ENCODE measurements at regions not wholly inside any gene's neighbourhood (a gene's known extent, or its start where the extent isn't known, plus 50 kb on each side); places are given as distances from the start of the nearest gene placed in this dataset.
"Not testable (repeated sequence)": the region's sequence is repeated elsewhere in the genome, so short reads cannot be mapped to it uniquely, and the experiment has no call there.

DNA sequence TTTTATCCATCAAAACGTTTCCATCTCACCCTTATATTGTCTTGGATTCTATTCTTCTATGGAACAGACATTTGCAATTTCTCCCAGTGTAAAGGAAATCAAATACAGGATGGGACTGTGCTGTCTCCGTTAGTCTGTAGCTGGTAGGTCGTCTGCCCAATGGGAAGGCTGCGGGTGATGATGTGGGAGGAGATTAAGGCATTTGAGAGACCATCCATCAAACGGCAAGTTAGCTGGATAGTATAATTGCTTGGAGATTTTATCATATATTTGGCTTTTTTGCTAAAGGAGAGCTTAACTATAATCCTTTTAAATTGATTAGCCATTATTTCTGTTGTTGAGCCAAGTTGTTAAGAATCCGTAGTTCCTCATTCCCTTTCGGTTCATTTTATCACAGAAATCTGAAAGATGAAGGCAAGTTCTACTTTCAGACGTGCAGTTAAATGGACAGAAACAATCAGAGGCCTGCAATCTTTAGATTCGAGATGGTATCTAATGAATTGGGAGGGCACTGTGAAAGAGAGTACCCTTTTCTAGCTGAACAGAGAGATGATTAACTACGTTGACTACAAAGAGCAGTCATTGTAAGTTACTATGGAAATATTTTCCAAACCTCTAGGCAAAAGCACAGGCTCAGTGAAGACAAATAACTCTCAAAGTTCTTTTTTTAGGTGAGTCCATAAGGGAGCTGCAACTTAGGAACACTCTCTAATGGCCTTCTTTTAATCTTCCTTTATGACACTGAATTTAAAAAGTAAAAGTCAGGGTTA lies 253.3 kb upstream of the KIAA1217 start:
- no peak for DNase-seq (ENCODE audit: low read depth, low spot score)

GRCh38 chr10:23965123-23965522 lies 243.8 kb upstream of the KIAA1217 start:
- no peak for DNase-seq (ENCODE audit: low read depth, low spot score)

DNA sequence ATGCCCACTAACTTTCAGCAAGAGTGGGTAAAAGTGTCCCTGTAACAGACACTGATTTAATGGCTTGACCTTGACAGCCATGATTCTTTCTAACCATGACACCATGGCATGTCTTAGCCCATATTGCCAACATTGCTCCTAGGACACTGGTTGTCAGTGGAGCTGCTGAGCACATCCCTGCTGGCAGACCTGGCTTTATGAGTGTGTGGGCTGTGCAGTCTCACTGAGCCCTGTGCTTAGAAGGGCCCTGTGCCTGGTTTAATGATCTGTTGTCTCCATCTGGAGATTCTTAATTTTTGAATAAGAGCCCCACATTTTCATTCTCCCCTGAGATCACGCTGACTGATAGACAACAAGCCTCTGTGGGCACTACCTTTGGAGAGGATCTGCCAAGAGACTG lies 243.1 kb upstream of the KIAA1217 start:
- no peak for DNase-seq (ENCODE audit: low read depth, low spot score)

GRCh38 chr10:23966504-23967051 lies 242.4 kb upstream of the KIAA1217 start:
- DNase-seq (ENCODE audit: low read depth, low spot score), result no peak

DNA sequence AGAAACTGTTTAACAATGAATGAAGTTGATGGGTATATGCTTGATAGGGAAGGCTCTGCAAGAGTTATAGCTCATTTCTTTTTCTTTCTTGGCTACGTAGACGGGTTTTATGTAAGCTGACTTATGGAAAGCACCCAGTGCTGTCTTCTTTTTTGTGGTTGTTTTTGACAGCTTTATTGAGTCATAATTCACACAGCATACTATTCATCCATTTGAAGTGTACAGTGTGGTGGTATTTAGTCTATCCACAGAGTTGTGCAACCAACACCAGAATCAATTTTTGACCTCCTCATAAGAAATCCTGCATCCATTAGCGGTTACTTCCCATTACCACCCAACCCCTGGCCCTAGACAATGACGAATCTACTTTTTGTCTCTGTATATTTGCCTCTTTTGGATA lies 240.6 kb upstream of the KIAA1217 start:
- no peak for DNase-seq (ENCODE audit: low read depth, low spot score)

- no peak for DNase-seq (ENCODE audit: low read depth, low spot score)
Measured at GRCh38 chr10:23974746-23975272, 234.1 kb upstream of the KIAA1217 start.

- DNase-seq (ENCODE audit: low read depth, low spot score), result no peak
Measured at GRCh38 chr10:23975431-23975830, 233.5 kb upstream of the KIAA1217 start.

DNA sequence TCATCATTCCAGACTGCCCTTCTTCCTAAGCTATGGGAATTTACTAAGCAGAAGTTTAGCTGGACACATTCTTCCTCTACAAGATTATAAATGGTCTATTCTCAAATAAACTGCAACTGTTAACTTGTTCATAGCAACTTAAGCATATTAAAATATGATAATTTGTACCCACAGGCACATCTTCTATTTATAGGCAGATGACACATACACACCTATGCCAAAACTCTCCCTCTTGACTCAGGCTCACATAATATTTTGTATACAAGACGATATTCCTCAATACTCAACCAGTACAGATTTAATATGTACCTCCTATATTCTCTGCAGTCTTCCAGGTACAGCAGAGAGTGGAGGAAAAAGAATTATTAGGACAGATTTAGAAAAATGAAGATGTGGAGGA lies 232.7 kb upstream of the KIAA1217 start:
- DNase-seq (ENCODE audit: low read depth, low spot score), result no peak

DNA sequence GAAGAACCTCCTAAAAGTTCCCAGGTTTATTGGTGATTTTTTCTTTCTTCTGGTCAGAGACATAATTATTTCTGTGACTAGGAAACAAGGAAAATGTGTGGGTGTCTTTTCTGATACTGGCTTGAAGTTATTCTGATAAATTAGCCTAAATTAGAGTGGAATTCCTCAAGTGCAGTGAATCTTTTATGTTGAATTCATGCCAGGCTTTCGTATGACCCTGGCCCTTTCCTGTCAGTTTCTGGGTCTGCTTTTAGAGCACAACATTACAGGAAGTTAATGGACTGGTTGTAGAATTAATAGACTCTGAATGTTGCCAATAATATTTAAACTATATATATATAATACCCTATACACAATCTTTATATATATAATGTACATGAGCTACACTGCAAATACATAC lies 230.6 kb upstream of the KIAA1217 start:
- no peak for DNase-seq (ENCODE audit: low read depth, low spot score)

DNA sequence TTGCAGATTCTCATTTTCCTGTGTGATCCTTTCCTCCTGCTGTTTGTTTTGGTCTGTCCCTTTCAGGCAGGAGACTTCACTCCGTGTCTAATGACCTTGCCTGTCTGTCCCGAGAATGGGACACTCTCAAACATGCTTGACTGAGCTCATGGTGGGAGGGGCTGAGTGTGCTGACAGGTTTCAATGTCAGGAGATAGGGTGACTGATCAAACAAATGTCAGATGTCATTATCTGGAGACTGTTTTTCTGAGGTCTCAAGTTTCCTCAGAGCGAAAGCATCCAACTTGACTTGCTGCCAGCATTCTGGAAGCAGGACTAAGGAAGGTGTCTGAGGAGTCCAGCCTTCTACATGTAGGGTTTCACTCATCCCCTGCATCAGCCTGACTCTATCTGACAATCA lies 228.8 kb upstream of the KIAA1217 start:
- DNase-seq (ENCODE audit: low read depth, low spot score), result no peak

- DNase-seq (ENCODE audit: low read depth, low spot score), result no peak
Measured at GRCh38 chr10:23981520-23982309, 227.2 kb upstream of the KIAA1217 start.

DNA sequence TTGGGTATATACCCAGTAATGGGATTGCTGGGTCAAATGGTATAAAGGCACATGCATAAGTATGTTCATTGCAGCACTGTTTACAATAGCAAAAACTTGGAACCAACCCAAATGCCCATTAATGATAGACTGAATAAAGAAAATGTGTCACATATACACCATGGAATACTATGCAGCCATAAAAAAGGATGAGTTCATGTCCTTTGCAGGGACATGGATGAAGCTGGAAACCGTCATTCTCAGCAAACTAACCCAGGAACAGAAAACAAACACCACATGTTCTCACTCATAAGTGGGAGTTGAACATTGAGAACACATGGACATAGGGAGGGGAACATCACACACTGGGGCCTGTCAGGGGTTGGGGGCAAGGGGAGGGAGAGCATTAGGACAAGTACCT lies 224.5 kb upstream of the KIAA1217 start:
- not testable (repeated sequence) for DNase-seq (ENCODE audit: low read depth, low spot score)

DNA sequence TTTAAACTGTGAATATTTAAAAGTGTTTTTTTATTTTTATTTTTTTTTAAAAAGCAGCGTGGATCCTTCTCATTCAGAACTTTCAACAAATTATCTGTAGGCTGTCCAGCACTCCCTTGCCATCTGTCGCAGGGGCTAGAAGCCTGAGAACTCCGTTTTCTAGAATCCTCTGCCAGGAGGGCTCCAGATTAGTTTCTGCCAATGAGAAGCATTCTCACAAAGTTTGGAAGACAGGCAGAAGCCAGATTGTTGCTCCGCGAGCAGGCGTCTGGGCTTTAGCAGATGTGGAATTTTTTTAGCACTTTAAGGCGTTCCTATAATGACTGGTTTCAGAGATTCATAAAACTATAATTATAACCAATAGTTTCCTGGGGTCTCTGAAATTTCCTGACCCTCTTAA lies 220.9 kb upstream of the KIAA1217 start:
- no peak for DNase-seq (ENCODE audit: low read depth, low spot score)

GRCh38 chr10:23994459-23995046 lies 214.4 kb upstream of the KIAA1217 start:
- DNase-seq (ENCODE audit: low read depth, low spot score), result no peak

DNA sequence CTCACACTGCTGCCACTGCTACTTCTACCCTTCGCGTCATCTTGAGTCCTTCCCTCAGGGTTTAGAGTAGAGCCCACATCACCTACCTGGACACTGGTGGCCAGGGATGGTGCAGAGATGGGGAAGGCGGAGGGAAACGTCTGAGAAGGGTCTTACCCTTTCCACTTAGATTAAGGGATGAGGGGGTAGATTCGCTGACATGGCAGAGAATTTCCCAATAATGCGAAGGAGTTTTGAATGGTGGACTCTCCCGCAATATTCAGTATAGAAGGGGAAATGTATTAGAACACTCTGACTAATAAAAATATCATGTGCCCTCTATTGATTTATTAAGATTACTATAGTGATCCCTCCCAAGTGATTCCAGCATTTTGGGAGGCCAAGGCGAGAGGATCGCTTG lies 209.5 kb upstream of the KIAA1217 start:
- no peak for DNase-seq (ENCODE audit: low read depth, low spot score)

DNA sequence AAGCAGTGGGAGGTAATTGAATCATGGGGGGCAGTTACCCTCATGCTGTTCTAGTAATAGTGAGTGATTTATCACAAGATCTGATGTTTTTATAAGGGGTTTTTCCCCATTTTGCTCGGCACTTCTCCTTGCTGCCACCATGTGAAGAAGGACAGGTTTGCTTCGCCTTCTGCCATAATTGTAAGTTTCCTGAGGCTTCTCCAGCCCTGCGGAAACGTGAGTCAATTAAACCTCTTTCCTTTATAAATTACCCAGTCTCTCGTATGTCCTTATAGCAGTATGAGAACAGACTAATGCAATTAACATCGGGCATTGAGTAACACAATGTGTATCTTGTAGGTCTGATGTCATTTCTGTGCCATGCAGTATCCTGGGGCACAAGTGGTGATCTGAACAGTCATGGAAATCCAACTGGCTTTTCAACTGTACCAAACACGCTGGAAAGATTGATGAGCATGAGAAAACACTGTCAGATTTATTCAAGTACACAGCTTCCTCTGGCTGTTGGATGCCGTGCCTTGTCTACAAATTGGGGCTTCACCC lies 208.6 kb upstream of the KIAA1217 start:
- DNase-seq (ENCODE audit: low read depth, low spot score), result no peak

GRCh38 chr10:24006741-24007140 lies 202.2 kb upstream of the KIAA1217 start:
- DNase-seq (ENCODE audit: low read depth, low spot score), result no peak

DNA sequence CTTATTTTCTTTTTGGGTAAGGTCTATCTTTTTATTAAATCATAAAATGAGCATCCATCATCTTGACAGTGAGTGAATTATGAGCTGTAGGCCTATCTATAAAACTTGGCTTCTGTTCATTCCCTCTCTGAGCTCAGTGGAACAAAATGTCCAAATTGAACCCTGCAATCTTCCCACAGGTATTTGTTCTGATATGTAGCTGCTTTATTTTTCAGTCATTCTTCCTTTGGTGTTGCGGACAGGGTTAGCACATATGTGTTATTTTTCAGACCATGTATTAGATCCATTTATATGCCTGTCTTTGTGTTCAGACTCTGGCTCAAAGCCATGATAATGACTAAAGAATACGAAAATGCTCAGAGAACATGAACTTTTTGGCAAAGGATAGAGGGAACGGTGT lies 201.6 kb upstream of the KIAA1217 start:
- DNase-seq (ENCODE audit: low read depth, low spot score), result no peak

DNA sequence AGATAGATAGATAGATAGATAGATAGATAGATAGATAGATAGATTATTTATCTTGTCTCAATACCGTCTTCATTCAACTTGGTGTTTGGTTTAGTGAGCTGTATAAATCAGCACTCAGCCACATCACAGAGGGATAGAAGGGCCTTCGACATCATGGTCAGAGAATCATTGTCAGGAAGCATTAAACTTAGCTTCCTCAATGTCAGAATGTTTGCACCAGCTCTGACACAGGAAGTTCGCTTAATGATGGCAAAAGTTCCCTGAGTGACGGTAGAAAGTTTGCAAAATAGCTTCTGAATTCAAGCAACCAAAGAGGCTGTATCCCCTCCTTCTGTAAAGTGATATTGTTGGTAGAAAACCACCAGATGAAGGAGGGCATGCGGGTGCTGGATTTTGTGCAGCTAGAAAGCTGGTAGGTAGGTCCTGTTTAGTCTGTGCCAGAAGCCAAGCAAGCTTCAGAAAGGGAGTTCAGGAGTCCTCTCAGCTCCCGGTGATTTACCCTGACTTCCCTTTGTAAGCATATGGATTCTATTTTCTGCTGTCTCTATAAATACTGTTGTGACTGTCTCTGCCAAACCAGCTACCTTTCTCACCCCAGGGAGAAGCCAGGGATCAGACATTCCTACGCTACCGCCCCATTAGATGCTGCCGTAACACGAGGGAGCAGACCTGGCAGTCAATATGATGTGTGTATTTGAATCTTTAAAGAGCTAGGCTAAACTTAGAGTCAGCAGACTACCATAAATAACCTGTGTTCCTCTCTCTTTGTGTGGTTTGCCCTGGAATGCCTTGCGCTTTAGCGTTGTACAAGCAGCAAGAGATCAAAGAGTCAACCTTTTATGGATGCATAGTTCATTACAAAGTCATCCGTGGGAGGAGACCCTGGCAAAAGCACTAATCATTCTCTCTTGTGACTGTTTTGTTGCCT lies 200.5 kb upstream of the KIAA1217 start:
- DNase-seq (ENCODE audit: low read depth, low spot score), result no peak

GRCh38 chr10:24009115-24009514 lies 199.8 kb upstream of the KIAA1217 start:
- no peak for DNase-seq (ENCODE audit: low read depth, low spot score)

- no peak for DNase-seq (ENCODE audit: low read depth, low spot score)
Measured at GRCh38 chr10:24009736-24010135, 199.2 kb upstream of the KIAA1217 start.
